Thoracic aorta (tissue), 2 donors: ENCODE measurements at regions not wholly inside any gene's neighbourhood (a gene's known extent, or its start where the extent isn't known, plus 50 kb on each side); places are given as distances from the start of the nearest gene placed in this dataset.
"Not testable (repeated sequence)": the region's sequence is repeated elsewhere in the genome, so short reads cannot be mapped to it uniquely, and the experiment has no call there.

ENCODE experiments used
- ATAC-seq: fragments of 150-250 bp; one replicate; pipeline ENCODE4 v1.8.0; 2017; ENCODE audit warnings: low read depth; ENCODE audit not compliant: insufficient number of reproducible peaks, low FRiP score
- DNase-seq: peaks from one replicate; pipeline ENCODE4 v3.0.0-alpha.2; 2020; ENCODE audit warnings: low spot score
- H3K27ac ChIP-seq, 2 donors: fragments of 200-600 bp; sonication (generic); 1 replicate in 1 of 2; 2 replicates in 1 of 2; pipeline ENCODE4 v1.5.1; 2016; ENCODE audit warnings: mild to moderate bottlenecking in 2 of 2, moderate library complexity in 2 of 2
- H3K27me3 ChIP-seq: fragments of 200-600 bp; sonication (generic); replicated peaks from 2 replicates; pipeline ENCODE4 v1.6.0; 2016; ENCODE audit warnings: mild to moderate bottlenecking; ENCODE audit not compliant: insufficient read depth
- H3K36me3 ChIP-seq: fragments of 200-600 bp; sonication (generic); one replicate; pipeline ENCODE4 v1.5.1; 2016
- H3K4me1 ChIP-seq, 2 donors: fragments of 200-600 bp; sonication (generic); 1 replicate in 1 of 2; 2 replicates in 1 of 2; pipeline versions ENCODE4 v1.5.1 to v1.6.0; 2016; ENCODE audit warnings: low read depth in 2 of 2, mild to moderate bottlenecking in 1 of 2; ENCODE audit not compliant: control insufficient read depth in 1 of 2
- H3K4me3 ChIP-seq: fragments of 200-600 bp; sonication (generic); 2 replicates; pipeline ENCODE4 v1.5.1; 2016; ENCODE audit warnings: mild to moderate bottlenecking
- H3K9me3 ChIP-seq: fragments of 200-600 bp; sonication (generic); 2 replicates; pipeline ENCODE4 v1.5.1; 2016
- CTCF ChIP-seq: fragments of 200-600 bp; sonication (generic); IDR thresholded peaks from one replicate; pipeline ENCODE4 v1.5.1; 2019; ENCODE audit warnings: antibody characterized with exemption

GRCh38 chr9:30925635-30926034, 1458.8 kb upstream of the ACO1 start:
- TF ChIP-seq CTCF, result no peak
- Histone ChIP-seq H3K4me3 (no peak overlapping the region), H3K27ac (no peak overlapping the region), H3K9me3 (no peaks in the 10 kb centered on the region), H3K27me3 (no peaks in the 10 kb centered on the region), H3K36me3 (no peaks in the 10 kb centered on the region), H3K4me1 (no peaks in the 10 kb centered on the region)
- no peak for DNase-seq
- no peak for ATAC-seq

DNA sequence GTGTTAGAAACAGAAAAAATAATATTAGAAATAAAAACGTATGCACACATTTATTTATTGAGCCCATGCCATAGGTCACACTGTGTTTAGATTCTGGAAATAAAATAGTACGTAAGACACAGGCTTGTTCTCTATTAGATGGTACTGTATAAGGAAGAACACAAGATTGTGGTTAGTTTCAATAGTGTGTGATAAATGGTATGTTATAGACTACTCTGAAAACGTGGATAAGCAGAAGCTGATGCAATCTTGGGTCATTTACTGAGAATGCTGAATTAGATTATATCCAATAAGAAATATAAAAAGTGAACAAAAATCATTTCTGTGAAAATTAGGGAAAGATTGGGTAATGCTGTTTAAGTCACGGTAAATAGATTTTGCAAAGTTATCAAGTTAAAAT, 1456.4 kb upstream of the ACO1 start:
- H3K27ac ChIP-seq, result no peak overlapping the region
- H3K4me3 ChIP-seq, result no peak overlapping the region
- ATAC-seq (no peak), DNase-seq (no peak)
- no peaks in the 10 kb centered on the region for H3K9me3 ChIP-seq
- no peaks in the 10 kb centered on the region for H3K4me1 ChIP-seq
- no peaks in the 10 kb centered on the region for H3K27me3 ChIP-seq
- TF ChIP-seq CTCF, result no peak
- no peaks in the 10 kb centered on the region for H3K36me3 ChIP-seq

- H3K27me3 ChIP-seq, result no peaks in the 10 kb centered on the region
- ATAC-seq, result no peak
- H3K4me3 ChIP-seq, result no peak overlapping the region
- no peak for DNase-seq
- no peak for TF ChIP-seq CTCF
- no peaks in the 10 kb centered on the region for H3K4me1 ChIP-seq
- no peaks in the 10 kb centered on the region for H3K9me3 ChIP-seq
- H3K27ac ChIP-seq, result no peak overlapping the region
- no peaks in the 10 kb centered on the region for H3K36me3 ChIP-seq
Measured at GRCh38 chr9:30932226-30932625, 1452.2 kb upstream of the ACO1 start.

DNA sequence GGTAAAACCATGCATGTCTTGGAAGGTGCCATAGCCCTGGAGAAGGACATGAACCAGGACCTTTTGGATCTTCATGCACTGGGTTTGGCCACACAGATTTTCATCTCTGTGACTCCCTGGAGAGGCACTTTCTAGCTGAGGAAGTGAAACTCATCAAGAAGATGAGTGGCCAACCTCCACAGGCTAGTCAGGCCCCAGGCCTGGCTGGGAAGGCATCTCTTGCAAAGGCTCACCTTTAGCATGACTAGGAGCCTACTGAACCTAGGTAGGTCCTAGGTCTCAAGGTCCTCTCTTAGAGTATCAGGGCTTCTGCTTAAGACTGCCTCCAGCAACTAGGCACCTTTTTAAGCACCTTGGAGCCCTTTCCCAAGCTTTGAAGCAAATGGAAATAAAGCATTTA, 1448.7 kb upstream of the ACO1 start:
- Histone ChIP-seq H3K36me3 (no peaks in the 10 kb centered on the region), H3K27ac (no peak overlapping the region), H3K4me1 (no peaks in the 10 kb centered on the region), H3K4me3 (no peak overlapping the region), H3K9me3 (no peaks in the 10 kb centered on the region), H3K27me3 (no peaks in the 10 kb centered on the region)
- TF ChIP-seq CTCF, result no peak
- ATAC-seq (no peak), DNase-seq (no peak)

GRCh38 chr9:30937106-30937505, 1447.3 kb upstream of the ACO1 start:
- no peak for ATAC-seq
- no peaks in the 10 kb centered on the region for H3K36me3 ChIP-seq
- H3K27me3 ChIP-seq, result no peaks in the 10 kb centered on the region
- H3K4me3 ChIP-seq, result no peak overlapping the region
- no peak for DNase-seq
- H3K27ac ChIP-seq, result no peak overlapping the region
- TF ChIP-seq CTCF, result no peak
- H3K9me3 ChIP-seq, result no peaks in the 10 kb centered on the region
- H3K4me1 ChIP-seq, result no peaks in the 10 kb centered on the region

- ATAC-seq, H3K4me1 ChIP-seq, H3K27ac ChIP-seq, H3K9me3 ChIP-seq, DNase-seq, H3K4me3 ChIP-seq, H3K36me3 ChIP-seq, H3K27me3 ChIP-seq: not testable (repeated sequence)
Measured at GRCh38 chr9:30942852-30943251, 1441.6 kb upstream of the ACO1 start.
